HEK293T (cell line): ENCODE measurements at regions not wholly inside any gene's neighbourhood (a gene's known extent, or its start where the extent isn't known, plus 50 kb on each side); places are given as distances from the start of the nearest gene placed in this dataset.

Experiments
- CTCF ChIA-PET: fragments of 350-600 bp; formaldehyde crosslinking; extraction: SDS; loops from one replicate; lab custom pipeline; 2021; ENCODE audit warnings: antibody characterized with exemption, inconsistent platforms; lab: Yijun Ruan, JAX
- POLR2A ChIA-PET: fragments of 350-600 bp; formaldehyde crosslinking; extraction: SDS; loops from one replicate; lab custom pipeline; 2020; ENCODE audit warnings: antibody characterized with exemption, inconsistent platforms; lab: Yijun Ruan, JAX
- DNase-seq: peaks from one replicate; pipeline ENCODE4 v3.0.0; 2012; ENCODE audit warnings: mixed read lengths; ENCODE audit errors: extremely low spot score
- ARNT ChIP-seq: fragments of 450-650 bp; IDR thresholded peaks from 2 replicates; pipeline ENCODE4 v1.6.1; 2017; ENCODE audit warnings: mild to moderate bottlenecking
- BHLHE40 ChIP-seq: fragments of 450-650 bp; IDR thresholded peaks from 2 replicates; pipeline ENCODE4 v1.6.1; 2016; ENCODE audit warnings: mild to moderate bottlenecking, moderate library complexity, borderline replicate concordance
- CTBP1 ChIP-seq: fragments of 450-650 bp; IDR thresholded peaks from 2 replicates; pipeline ENCODE4 v1.6.1; 2016; ENCODE audit warnings: borderline replicate concordance
- ELF4 ChIP-seq: fragments of 450-650 bp; IDR thresholded peaks from 2 replicates; pipeline ENCODE4 v1.6.1; 2017; ENCODE audit warnings: antibody characterized with exemption
- FOXA1 ChIP-seq: fragments of 450-650 bp; IDR thresholded peaks from 2 replicates; pipeline ENCODE4 v1.6.1; 2016; ENCODE audit warnings: mild to moderate bottlenecking
- FOXK2 ChIP-seq: fragments of 450-650 bp; IDR thresholded peaks from 2 replicates; pipeline ENCODE4 v1.6.1; 2016; ENCODE audit warnings: mild to moderate bottlenecking
- FOXM1 ChIP-seq: fragments of 450-650 bp; IDR thresholded peaks from 2 replicates; pipeline ENCODE4 v1.6.1; 2017; ENCODE audit warnings: mild to moderate bottlenecking, borderline replicate concordance
- HDGF ChIP-seq: fragments of 450-650 bp; IDR thresholded peaks from 2 replicates; pipeline ENCODE4 v1.6.1; 2017; ENCODE audit warnings: antibody characterized with exemption, borderline replicate concordance
- L3MBTL2 ChIP-seq: fragments of 450-650 bp; conservative IDR thresholded peaks from 2 replicates; pipeline ENCODE4 v1.6.1; 2016; ENCODE audit warnings: mild to moderate bottlenecking
- LEF1 ChIP-seq: fragments of 450-650 bp; IDR thresholded peaks from 2 replicates; pipeline ENCODE4 v1.6.1; 2017; ENCODE audit warnings: mild to moderate bottlenecking, borderline replicate concordance
- NFRKB ChIP-seq: fragments of 450-650 bp; IDR thresholded peaks from 2 replicates; pipeline ENCODE4 v1.6.1; 2016; ENCODE audit warnings: mild to moderate bottlenecking, moderate library complexity
- SP1 ChIP-seq: fragments of 450-650 bp; IDR thresholded peaks from 2 replicates; pipeline ENCODE4 v1.6.1; 2017
- SUZ12 ChIP-seq: fragments of 450-650 bp; IDR thresholded peaks from 2 replicates; pipeline ENCODE4 v1.6.1; 2016; ENCODE audit warnings: mild to moderate bottlenecking
- TARDBP ChIP-seq: fragments of 450-650 bp; IDR thresholded peaks from 2 replicates; pipeline ENCODE4 v1.6.1; 2016
- ZNF384 ChIP-seq: fragments of 450-650 bp; IDR thresholded peaks from 2 replicates; pipeline ENCODE4 v1.6.1; 2016
- TF ChIP-seq, protein P1 (sequence below): fragments of 450-650 bp; IDR thresholded peaks from 2 replicates; pipeline ENCODE4 v1.6.1; 2016

DNA sequence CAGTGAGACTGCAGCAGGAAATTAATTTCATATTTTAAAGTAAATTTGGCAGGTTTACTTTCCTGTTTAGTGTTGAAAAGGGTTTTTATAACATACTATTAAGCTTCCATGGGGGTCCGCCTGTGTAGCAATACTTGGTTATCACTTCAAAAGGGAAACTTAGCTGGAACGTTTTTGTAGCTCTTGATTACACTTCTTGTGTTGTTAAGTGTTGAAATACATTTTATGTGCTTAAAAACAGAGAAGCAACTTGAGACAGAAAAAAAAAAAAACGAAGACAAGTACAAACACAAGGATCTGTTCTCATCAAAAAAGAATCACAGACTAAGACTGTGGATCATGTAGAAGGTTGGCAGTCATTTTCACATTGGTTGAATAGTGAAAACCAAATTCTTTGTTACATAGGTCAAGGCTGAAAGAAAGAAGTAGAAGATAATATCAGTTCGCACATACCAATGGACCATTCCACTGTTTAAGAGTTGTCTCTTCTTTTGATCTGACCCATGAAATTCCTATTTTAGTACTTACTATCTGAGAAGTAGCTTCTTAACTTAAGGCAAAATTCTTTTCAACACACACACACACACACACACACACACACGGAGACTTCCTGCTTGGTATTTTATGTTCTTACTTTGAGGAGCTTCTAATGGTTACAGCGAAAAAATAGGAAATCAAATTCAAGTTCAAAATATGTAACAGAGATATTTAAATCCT is 113.9 kb upstream of the SLC35B3 start:
- ChIA-PET CTCF (interaction anchor here (0.5 to 0.7 kb wide), 2 partner anchors 668 to 1975 kb away, joined by 3 to 4 read pairs; no protein-coding TSS in a partner anchor), POLR2A (no interaction called here)
- no peak for DNase-seq
- no peak for TF ChIP-seq L3MBTL2
- TF ChIP-seq, protein P1, sequence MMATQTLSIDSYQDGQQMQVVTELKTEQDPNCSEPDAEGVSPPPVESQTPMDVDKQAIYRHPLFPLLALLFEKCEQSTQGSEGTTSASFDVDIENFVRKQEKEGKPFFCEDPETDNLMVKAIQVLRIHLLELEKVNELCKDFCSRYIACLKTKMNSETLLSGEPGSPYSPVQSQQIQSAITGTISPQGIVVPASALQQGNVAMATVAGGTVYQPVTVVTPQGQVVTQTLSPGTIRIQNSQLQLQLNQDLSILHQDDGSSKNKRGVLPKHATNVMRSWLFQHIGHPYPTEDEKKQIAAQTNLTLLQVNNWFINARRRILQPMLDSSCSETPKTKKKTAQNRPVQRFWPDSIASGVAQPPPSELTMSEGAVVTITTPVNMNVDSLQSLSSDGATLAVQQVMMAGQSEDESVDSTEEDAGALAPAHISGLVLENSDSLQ = no peak
- no peak for TF ChIP-seq SUZ12
- TF ChIP-seq NFRKB = no peak
- no peak for TF ChIP-seq SP1
- TF ChIP-seq CTBP1 = no peak
- no peak for TF ChIP-seq TARDBP
- TF ChIP-seq FOXM1 = no peak
- no peak for TF ChIP-seq LEF1
- no peak for TF ChIP-seq ELF4

DNA sequence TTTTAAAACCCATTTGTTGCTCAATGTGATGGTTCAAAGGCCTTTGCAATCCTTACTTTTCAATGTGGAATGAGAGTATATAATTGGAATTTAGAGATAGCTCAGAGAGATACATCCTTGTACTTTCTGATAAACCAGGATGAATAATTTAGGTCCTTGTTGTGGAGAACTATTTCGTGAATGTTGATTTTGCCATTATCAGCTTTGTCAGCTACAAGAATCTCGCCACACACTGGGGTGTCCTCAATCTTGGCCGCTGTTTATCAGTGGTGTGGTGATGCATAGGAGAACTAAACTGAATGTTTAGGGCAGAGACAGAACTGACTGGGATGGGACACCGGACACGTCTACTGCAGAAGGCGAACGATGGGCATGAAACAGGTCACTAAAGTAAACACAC is 111.2 kb upstream of the SLC35B3 start:
- DNase-seq = no peak
- no peak for TF ChIP-seq LEF1
- TF ChIP-seq FOXK2 = no peak
- no peak for TF ChIP-seq BHLHE40
- TF ChIP-seq L3MBTL2 = no peak
- no peak for TF ChIP-seq HDGF
- no peak for TF ChIP-seq FOXM1
- TF ChIP-seq FOXA1 = no peak
- TF ChIP-seq ELF4 = no peak
- TF ChIP-seq SP1 = no peak
- TF ChIP-seq, protein P1 = no peak
- no peak for TF ChIP-seq SUZ12
- TF ChIP-seq ARNT = no peak
- no peak for TF ChIP-seq CTBP1
- no peak for TF ChIP-seq NFRKB
- no peak for TF ChIP-seq TARDBP
- TF ChIP-seq ZNF384 = no peak
- CTCF ChIA-PET = no interaction called here
- POLR2A ChIA-PET = no interaction called here

DNA sequence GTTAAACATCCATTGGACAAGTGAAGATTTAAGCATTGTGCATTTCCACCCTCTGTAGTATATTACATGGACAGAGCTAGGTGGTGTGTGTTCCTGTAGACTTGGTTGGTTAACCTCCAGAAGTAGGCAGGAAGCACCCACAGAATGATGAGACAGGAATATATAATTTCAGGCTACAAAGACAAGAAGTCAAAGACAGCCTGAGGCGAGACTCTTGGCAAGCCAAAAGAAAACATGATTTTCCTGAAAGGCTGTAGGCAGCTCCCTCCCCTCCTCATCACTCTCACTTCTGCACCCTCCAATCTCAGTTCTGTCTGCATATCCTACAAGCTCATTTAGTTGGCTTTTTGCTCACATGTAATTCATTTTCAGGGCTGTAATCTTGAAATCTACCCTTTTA is 110.0 kb upstream of the SLC35B3 start:
- CTCF ChIA-PET = no interaction called here
- TF ChIP-seq FOXK2 (no peak), ARNT (no peak), ELF4 (no peak), SP1 (no peak), CTBP1 (no peak), TARDBP (no peak), LEF1 (no peak), L3MBTL2 (no peak), FOXM1 (no peak), HDGF (no peak), ZNF384 (no peak), FOXA1 (no peak)
- TF ChIP-seq, protein P1 = no peak
- POLR2A ChIA-PET = no interaction called here
- no peak for DNase-seq

DNA sequence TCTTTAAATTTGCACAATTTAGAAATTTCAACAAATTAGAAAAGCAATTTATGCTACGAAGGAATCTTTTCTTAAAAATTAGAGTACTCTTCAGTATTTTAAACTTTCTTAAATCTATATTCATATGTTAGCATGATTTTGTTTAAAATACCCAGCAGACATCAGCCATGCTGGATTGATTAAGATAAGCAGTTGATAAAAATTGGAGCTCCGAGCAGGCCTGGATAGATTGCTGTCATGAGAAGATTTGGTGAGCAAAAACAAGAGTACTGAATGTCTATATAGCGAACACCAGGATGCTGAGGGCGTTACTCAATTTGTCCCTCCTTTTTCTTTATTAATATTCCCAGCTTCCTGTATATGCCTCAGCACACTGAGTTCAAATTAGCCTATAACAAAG is 108.4 kb upstream of the SLC35B3 start:
- CTCF ChIA-PET = no interaction called here
- no peak for TF ChIP-seq LEF1
- no peak for TF ChIP-seq SUZ12
- TF ChIP-seq ELF4 = no peak
- TF ChIP-seq SP1 = no peak
- no peak for TF ChIP-seq ZNF384
- no peak for TF ChIP-seq ARNT
- no peak for TF ChIP-seq L3MBTL2
- no peak for TF ChIP-seq CTBP1
- TF ChIP-seq BHLHE40 = no peak
- no peak for TF ChIP-seq TARDBP
- POLR2A ChIA-PET = no interaction called here
- no peak for DNase-seq

DNA sequence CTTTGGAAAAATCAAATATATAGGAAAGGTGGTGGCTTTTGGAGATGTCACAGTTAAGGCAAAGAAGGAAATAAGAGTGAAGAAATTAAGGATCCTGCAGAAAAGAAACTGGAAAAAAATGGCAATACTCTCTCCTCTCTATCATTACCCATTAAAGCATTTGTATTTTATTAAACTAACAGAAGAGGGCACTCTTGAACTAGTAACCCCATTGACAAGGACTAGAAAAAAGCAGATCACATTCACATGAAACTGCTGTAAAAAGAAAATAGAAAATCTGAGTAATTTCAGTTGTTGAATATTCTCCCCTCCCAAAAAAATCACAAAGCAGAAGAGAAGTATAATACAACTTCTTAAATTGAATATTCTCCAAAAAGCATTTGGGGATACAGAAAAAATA is 104.1 kb upstream of the SLC35B3 start:
- DNase-seq = no peak
- POLR2A ChIA-PET = no interaction called here
- TF ChIP-seq SP1 = no peak
- TF ChIP-seq FOXM1 = no peak
- CTCF ChIA-PET = no interaction called here

DNA sequence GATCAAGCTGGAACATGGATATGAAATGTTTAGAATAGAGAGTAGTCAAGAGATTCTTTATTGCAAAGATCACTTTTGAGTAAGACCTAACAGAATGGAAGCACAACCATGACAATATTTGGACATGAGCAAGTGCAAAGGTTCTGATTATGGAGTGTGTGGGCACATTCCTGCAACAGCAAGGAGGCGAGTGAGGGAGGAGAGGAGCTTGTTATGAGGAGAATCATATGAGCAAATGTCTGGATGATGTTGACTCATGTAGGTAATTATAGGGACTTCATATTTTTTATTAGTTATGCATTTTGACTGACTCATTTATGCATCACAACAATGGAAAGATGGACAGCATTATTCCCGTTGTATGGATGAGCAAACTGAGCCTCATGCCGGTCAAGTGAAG is 100.8 kb upstream of the SLC35B3 start:
- POLR2A ChIA-PET = no interaction called here
- CTCF ChIA-PET = no interaction called here
- no peak for DNase-seq
- TF ChIP-seq TARDBP = no peak
- TF ChIP-seq ARNT = no peak
- no peak for TF ChIP-seq ZNF384
- TF ChIP-seq SP1 = no peak
- no peak for TF ChIP-seq FOXA1

DNA sequence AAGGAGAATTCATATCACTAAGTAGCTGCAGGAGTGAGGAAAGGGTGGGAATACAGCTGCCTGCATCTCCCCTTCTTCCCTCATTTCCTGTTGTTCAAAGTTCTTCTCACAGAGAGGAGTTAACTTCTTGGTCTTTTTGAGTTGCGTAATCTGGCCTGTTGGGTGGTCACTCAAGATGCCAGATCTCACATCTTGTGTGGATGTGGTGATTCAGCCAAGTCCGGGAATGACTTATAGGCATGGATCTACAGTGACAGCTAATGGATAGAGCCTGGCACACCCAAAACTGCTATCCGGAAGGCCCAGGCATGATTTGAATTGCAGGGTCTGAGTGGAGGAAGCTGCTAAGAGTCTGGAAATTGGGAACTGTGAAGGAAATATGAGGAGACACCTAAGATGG is 100.2 kb upstream of the SLC35B3 start:
- TF ChIP-seq SUZ12 = no peak
- no peak for TF ChIP-seq ZNF384
- TF ChIP-seq HDGF = no peak
- TF ChIP-seq FOXA1 = no peak
- TF ChIP-seq LEF1 = no peak
- no peak for TF ChIP-seq BHLHE40
- no peak for TF ChIP-seq L3MBTL2
- TF ChIP-seq SP1 = no peak
- no peak for DNase-seq
- ChIA-PET POLR2A (no interaction called here), CTCF (interaction anchor here (0.6 kb wide), 1 partner anchor 171 kb away, joined by 3 read pairs; no protein-coding TSS in a partner anchor)
